ENCODE measurements at regions not wholly inside any gene's neighbourhood (a gene's known extent, or its start where the extent isn't known, plus 50 kb on each side); places are given as distances from the start of the nearest gene placed in this dataset.

GRCh38 chr5:68983959-68984358 is 109.9 kb upstream of the SLC30A5 start:
- Mint-ChIP-seq H3K27ac (no peak overlapping the region), H3K4me1 (no peaks in the 10 kb centered on the region), H3K4me3 (no peak overlapping the region), H3K9me3 (peaks cover 2% of the 10 kb centered on the region), H3K36me3 (ENCODE audit: low read depth) (no peaks in the 10 kb centered on the region), H3K27me3 (ENCODE audit: insufficient read depth) (no peaks in the 10 kb centered on the region)
- WGBS, 2 experiments (ENCODE audit: insufficient coverage in 1 of 2, insufficient read length in 1 of 2), result 86% methylated on average over 2 of the region's 3 CpGs; no CpG with 5 or more reads in 1 of the 2 experiments
- Histone ChIP-seq H3K27ac (ENCODE audit: low read depth, low read length) (no peak overlapping the region), H3K36me3 (ENCODE audit: control insufficient read depth, insufficient read depth, low read length) (no peaks in the 10 kb centered on the region), H3K9me3 (ENCODE audit: control insufficient read depth, low read length) (no peaks in the 10 kb centered on the region), H3K9ac (ENCODE audit: extremely low read depth, low read length, poor library complexity, severe bottlenecking) (no peak overlapping the region), H3K27me3 (ENCODE audit: control insufficient read depth, insufficient read depth, low read length, poor library complexity, severe bottlenecking) (no peaks in the 10 kb centered on the region), H3K4me1 (ENCODE audit: control insufficient read depth, insufficient read depth, low read length) (no peaks in the 10 kb centered on the region), H3K4me3 (ENCODE audit: low read length) (no peak overlapping the region)
- DNase-seq, result no peak
- TF ChIP-seq CTCF (conservative IDR thresholded peaks at IDR 0.05), result no peak

- no peaks in the 10 kb centered on the region for H3K9me3 Mint-ChIP-seq
- no peak for DNase-seq
- no peaks in the 10 kb centered on the region for H3K4me1 Mint-ChIP-seq
- Histone ChIP-seq H3K4me1 (ENCODE audit: control insufficient read depth, insufficient read depth, low read length) (no peaks in the 10 kb centered on the region), H3K4me3 (ENCODE audit: low read length) (no peak overlapping the region), H3K36me3 (ENCODE audit: control insufficient read depth, insufficient read depth, low read length) (no peaks in the 10 kb centered on the region), H3K27me3 (ENCODE audit: control insufficient read depth, insufficient read depth, low read length, poor library complexity, severe bottlenecking) (no peaks in the 10 kb centered on the region), H3K9me3 (ENCODE audit: control insufficient read depth, low read length) (no peaks in the 10 kb centered on the region), H3K9ac (ENCODE audit: extremely low read depth, low read length, poor library complexity, severe bottlenecking) (no peak overlapping the region), H3K27ac (ENCODE audit: low read depth, low read length) (no peak overlapping the region)
- no peak for TF ChIP-seq CTCF (conservative IDR thresholded peaks at IDR 0.05)
- 100% methylated on average over 1 of the region's 1 CpG; no CpG with 5 or more reads in 1 of the 2 experiments for WGBS, 2 experiments (ENCODE audit: insufficient coverage in 1 of 2, insufficient read length in 1 of 2)
- no peak overlapping the region for H3K27ac Mint-ChIP-seq
- H3K36me3 Mint-ChIP-seq (ENCODE audit: low read depth), result no peaks in the 10 kb centered on the region
- no peaks in the 10 kb centered on the region for H3K27me3 Mint-ChIP-seq (ENCODE audit: insufficient read depth)
- no peak overlapping the region for H3K4me3 Mint-ChIP-seq
Measured at GRCh38 chr5:68991279-68992084, 102.3 kb upstream of the SLC30A5 start.

GRCh38 chr5:68994645-68995044 is 99.2 kb upstream of the SLC30A5 start:
- H3K9me3 ChIP-seq (ENCODE audit: control insufficient read depth, low read length), result no peaks in the 10 kb centered on the region
- 94 to 100% methylated on average over 3 to 4 of the region's 4 CpGs for WGBS, 2 experiments (ENCODE audit: insufficient coverage in 1 of 2, insufficient read length in 1 of 2)
- DNase-seq, result no peak
- H3K4me1 ChIP-seq (ENCODE audit: control insufficient read depth, insufficient read depth, low read length), result no peaks in the 10 kb centered on the region
- H3K27me3 ChIP-seq (ENCODE audit: control insufficient read depth, insufficient read depth, low read length, poor library complexity, severe bottlenecking), result no peaks in the 10 kb centered on the region
- H3K4me3 ChIP-seq (ENCODE audit: low read length), result no peak overlapping the region
- H3K27ac ChIP-seq (ENCODE audit: low read depth, low read length), result no peak overlapping the region
- H3K9ac ChIP-seq (ENCODE audit: extremely low read depth, low read length, poor library complexity, severe bottlenecking), result no peak overlapping the region
- Mint-ChIP-seq H3K27ac (no peak overlapping the region), H3K36me3 (ENCODE audit: low read depth) (no peaks in the 10 kb centered on the region), H3K4me1 (no peaks in the 10 kb centered on the region), H3K4me3 (no peak overlapping the region), H3K9me3 (no peaks in the 10 kb centered on the region), H3K27me3 (ENCODE audit: insufficient read depth) (no peaks in the 10 kb centered on the region)
- H3K36me3 ChIP-seq (ENCODE audit: control insufficient read depth, insufficient read depth, low read length), result no peaks in the 10 kb centered on the region
- no peak for TF ChIP-seq CTCF (conservative IDR thresholded peaks at IDR 0.05)
